GM21390 (cell line): ENCODE measurements at regions not wholly inside any gene's neighbourhood (a gene's known extent, or its start where the extent isn't known, plus 50 kb on each side); places are given as distances from the start of the nearest gene placed in this dataset.

Experiments
- ATAC-seq: cut with Tn5 transposase; IDR thresholded peaks from one replicate; pipeline ENCODE4 v1.9.1; 2021; ENCODE audit not compliant: unreplicated experiment

- ATAC-seq: no peak
These were observed 241.1 kb downstream of the NPHP4 start for GRCh38 chr1:5751163-5751540.

GRCh38 chr1:5750186-5751162 is 241.8 kb downstream of the NPHP4 start:
- ATAC-seq: no peak

GRCh38 chr1:5748286-5749225 is 243.7 kb downstream of the NPHP4 start:
- no peak for ATAC-seq

GRCh38 chr1:5747426-5748285 is 244.6 kb downstream of the NPHP4 start:
- ATAC-seq: no peak

- ATAC-seq: no peak
These were observed 245.4 kb downstream of the NPHP4 start for GRCh38 chr1:5746611-5747425.

GRCh38 chr1:5745800-5746610 is 246.2 kb downstream of the NPHP4 start:
- peak; percentile 74 for ATAC-seq

GRCh38 chr1:5744911-5745799 is 247.1 kb downstream of the NPHP4 start:
- ATAC-seq: no peak

GRCh38 chr1:5744341-5744740 is 247.9 kb downstream of the NPHP4 start:
- ATAC-seq: no peak

GRCh38 chr1:5743435-5744095 is 248.7 kb downstream of the NPHP4 start:
- ATAC-seq: no peak

- no peak for ATAC-seq
These were observed 249.4 kb downstream of the NPHP4 start for GRCh38 chr1:5742801-5743200.

GRCh38 chr1:5742032-5742431 is 250.2 kb downstream of the NPHP4 start:
- no peak for ATAC-seq

- no peak for ATAC-seq
These were observed 251.1 kb downstream of the NPHP4 start for GRCh38 chr1:5740865-5741860.

- ATAC-seq: no peak
These were observed 251.8 kb downstream of the NPHP4 start for GRCh38 chr1:5740450-5740849.

- ATAC-seq: no peak
These were observed 252.6 kb downstream of the NPHP4 start for GRCh38 chr1:5739561-5740078.

GRCh38 chr1:5738911-5739462 is 253.2 kb downstream of the NPHP4 start:
- ATAC-seq: no peak

- ATAC-seq: no peak
These were observed 255.1 kb downstream of the NPHP4 start for GRCh38 chr1:5737081-5737480.
